K562 (cell line): ENCODE measurements at regions not wholly inside any gene's neighbourhood (a gene's known extent, or its start where the extent isn't known, plus 50 kb on each side); places are given as distances from the start of the nearest gene placed in this dataset.

Experiments
- ATAC-seq: fragments of 200-7000 bp; cut with Tn5 transposase; 3 replicates; pipeline ENCODE4 v1.9.1; 2020; ENCODE audit warnings: moderate library complexity
- BruUV-seq: library from RNA; stranded (reverse); fragments of 400-500 nt; replicated peaks from 2 replicates; lab custom pipeline; 2021; lab: Mats Ljungman, UMichigan
- CTCF ChIA-PET: fragments of 300-600 bp; formaldehyde crosslinking; extraction: SDS; loops from one replicate; lab custom pipeline; 2021; ENCODE audit warnings: low intra/inter-chr PET ratio; lab: Yijun Ruan, JAX
- POLR2A ChIA-PET: fragments of 300-600, 350-650 bp; sonication (Branson Sonifier 250); formaldehyde crosslinking; extraction: SDS; loops from one replicate; lab custom pipeline; 2021; ENCODE audit warnings: antibody characterized with exemption, inconsistent platforms; lab: Yijun Ruan, JAX
- DNase-seq, 4 experiments: peaks; one replicate each; pipeline versions ENCODE4 v3.0.0 to v3.0.0-alpha.2; 2011 to 2018; ENCODE audit warnings: low spot score in 3 of 4, mixed read lengths in 3 of 4; ENCODE audit errors: extremely low read depth in 1 of 4
- FAIRE-seq: peaks from 2 replicates; lab custom pipeline; 2011; peaks lifted over from hg19 to GRCh38; lab: Jason Lieb, UNC
- H2AFZ ChIP-seq: 2 replicates; pipeline ENCODE4 v1.6.0; 2011; ENCODE audit warnings: low read depth, low read length, control low read depth, inconsistent platforms
- H3K27ac ChIP-seq: fragments of 200-600 bp; 3 replicates; pipeline ENCODE4 v1.8.0; 2011; ENCODE audit warnings: low read depth, mild to moderate bottlenecking, control low read depth, inconsistent platforms, low read length, moderate library complexity, mixed read lengths; ENCODE audit errors: extremely low read depth
- H3K27me3 ChIP-seq, 2 experiments: fragments of 300-600 bp in 1 of 2; 2 replicates in 1 of 2; 3 replicates in 1 of 2; pipeline versions ENCODE4 v1.6.0 to v1.8.0; 2011; ENCODE audit warnings: inconsistent platforms in 2 of 2, low read length in 2 of 2, mild to moderate bottlenecking in 1 of 2, mixed read lengths in 1 of 2, moderate library complexity in 1 of 2; ENCODE audit not compliant: control insufficient read depth in 2 of 2, insufficient read depth in 2 of 2
- H3K36me3 ChIP-seq: fragments of 300-600 bp; 3 replicates; pipeline ENCODE4 v1.8.0; 2011; ENCODE audit warnings: mild to moderate bottlenecking, low read length, inconsistent platforms; ENCODE audit not compliant: control insufficient read depth, insufficient read depth
- H3K4me1 ChIP-seq, 2 experiments: fragments of 200-600 bp in 1 of 2; replicated peaks in 1 of 2; 2 replicates in 1 of 2; 3 replicates in 1 of 2; pipeline versions ENCODE4 v1.5.1 to v1.8.0; 2011; ENCODE audit warnings: inconsistent platforms in 2 of 2, low read length in 2 of 2, mild to moderate bottlenecking in 1 of 2, mixed read lengths in 1 of 2, moderate library complexity in 1 of 2; ENCODE audit not compliant: control insufficient read depth in 2 of 2, insufficient read depth in 2 of 2
- H3K4me2 ChIP-seq: 2 replicates; pipeline ENCODE4 v1.6.1; 2011; ENCODE audit warnings: low read length, control low read depth, inconsistent platforms, mixed read lengths; ENCODE audit not compliant: insufficient read depth
- H3K4me3 ChIP-seq: fragments of 200-600 bp; sonication (generic), shearing (Covaris generic); 2 replicates; pipeline ENCODE4 v1.5.1; 2016; ENCODE audit warnings: control low read depth, inconsistent platforms
- H3K79me2 ChIP-seq: fragments of 200-600 bp; 3 replicates; pipeline ENCODE4 v1.8.0; 2011; ENCODE audit warnings: low read length, inconsistent platforms; ENCODE audit not compliant: control insufficient read depth, insufficient read depth
- H3K9ac ChIP-seq, 2 experiments: 2 replicates each; pipeline versions ENCODE4 v1.6.0 to v1.6.1; 2011; ENCODE audit warnings: low read depth in 2 of 2, low read length in 2 of 2, control low read depth in 1 of 2, inconsistent platforms in 1 of 2, mild to moderate bottlenecking in 1 of 2, mixed read lengths in 1 of 2; ENCODE audit not compliant: insufficient read depth in 1 of 2
- H3K9me1 ChIP-seq: one replicate; pipeline ENCODE4 v1.6.0; 2011; ENCODE audit warnings: inconsistent platforms, mild to moderate bottlenecking, low read length, moderate library complexity; ENCODE audit not compliant: control insufficient read depth, insufficient read depth
- H3K9me3 ChIP-seq: replicated peaks from 2 replicates; pipeline ENCODE4 v1.5.1; 2011; ENCODE audit warnings: low read depth, low read length, inconsistent platforms; ENCODE audit not compliant: control insufficient read depth, insufficient read depth
- H4K20me1 ChIP-seq: replicated peaks from 2 replicates; pipeline ENCODE4 v1.6.1; 2011; ENCODE audit warnings: low read length, inconsistent platforms, mixed read lengths; ENCODE audit not compliant: control insufficient read depth, insufficient read depth
- ARID2 ChIP-seq: fragments of 450-650 bp; IDR thresholded peaks from 2 replicates; pipeline ENCODE4 v1.6.1; 2017; ENCODE audit warnings: antibody characterized with exemption, mild to moderate bottlenecking
- HMGXB4 ChIP-seq: sonication (generic); formaldehyde crosslinking; IDR thresholded peaks from 2 replicates; pipeline ENCODE4 v1.8.1; 2023; ENCODE audit warnings: mild to moderate bottlenecking, missing genetic modification reagents
- JUN ChIP-seq, 2 experiments: sonication (generic) in 1 of 2; formaldehyde crosslinking in 1 of 2; IDR thresholded peaks; 2 replicates each; pipeline versions ENCODE4 v1.6.1 to v1.8.0; 2012 to 2022; ENCODE audit warnings: borderline replicate concordance in 2 of 2, mild to moderate bottlenecking in 2 of 2, improper control_type of control experiment in 1 of 2, low read depth in 1 of 2, low read length in 1 of 2, missing genetic modification reagents in 1 of 2
- NCOR1 ChIP-seq: fragments of 450-650 bp; IDR thresholded peaks from 2 replicates; pipeline ENCODE4 v1.6.1; 2016; ENCODE audit warnings: mild to moderate bottlenecking, moderate library complexity
- NRF1 ChIP-seq, 2 experiments: fragments of 450-650 bp; IDR thresholded peaks in 1 of 2; conservative IDR thresholded peaks in 1 of 2; 2 replicates each; pipeline ENCODE4 v1.6.1; 2014; ENCODE audit warnings: mild to moderate bottlenecking in 2 of 2
- POLR2AphosphoS2 ChIP-seq: IDR thresholded peaks from 2 replicates; pipeline ENCODE4 v1.6.1; 2012; ENCODE audit warnings: low read length, improper control_type of control experiment
- ZNF41 ChIP-seq: fragments of 250-450 bp; sonication (Bioruptor Pico); conservative IDR thresholded peaks from 2 replicates; pipeline ENCODE4 v1.4.0; 2020; ENCODE audit warnings: mild to moderate bottlenecking
- ZNF76 ChIP-seq: fragments of 250-450 bp; sonication (Bioruptor Pico); IDR thresholded peaks from 2 replicates; pipeline ENCODE4 v1.4.0; 2020; ENCODE audit warnings: mild to moderate bottlenecking, moderate library complexity, borderline replicate concordance
- WGBS: fragments of 100-300 bp; shearing (Covaris generic); methylation state at CpG from one replicate; pipeline ENCODE4 v1.1.6; 2016; ENCODE audit warnings: low coverage, mixed read lengths; ENCODE audit not compliant: insufficient coverage; ENCODE audit errors: missing lambda C conversion rate; 5-methylcytosine and 5-hydroxymethylcytosine counted together
- in situ Hi-C: fragments of 300-500 bp; cut with MboI; formaldehyde crosslinking; loops from 4 replicates; pipeline ENCODE4 v1.15.0; 2018; ENCODE audit warnings: inconsistent platforms, mixed read lengths
- intact Hi-C: fragments of 100-400 bp; cut with micrococcal nuclease; formaldehyde crosslinking; loops from 2 replicates; pipeline ENCODE4 v1.14.2; 2022
- TF ChIP-seq, protein P1 (sequence below): IDR thresholded peaks from 2 replicates; pipeline ENCODE4 v1.6.1; 2011; ENCODE audit not compliant: insufficient read length; ENCODE audit errors: extremely low read depth

DNA sequence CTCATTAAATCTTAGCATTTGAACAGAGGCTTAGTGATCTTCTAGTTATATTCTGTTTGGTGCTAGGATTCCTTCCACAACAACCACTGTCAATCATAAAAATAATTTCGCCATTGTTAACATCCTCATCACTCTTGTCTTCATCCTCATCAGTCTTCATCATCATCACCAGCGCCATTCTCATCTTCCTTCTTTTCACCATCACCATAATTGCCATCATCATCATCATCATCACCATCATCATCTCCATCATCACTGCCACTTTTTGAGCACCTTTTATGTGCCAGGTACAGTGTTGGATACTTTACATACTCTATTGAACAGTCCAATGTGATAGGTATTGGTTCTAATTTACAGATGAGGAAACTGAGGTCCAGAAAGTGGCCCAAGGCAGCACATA is 245.7 kb downstream of the PTPRU start:
- Histone ChIP-seq H4K20me1 (no peaks in the 10 kb centered on the region), H3K4me1 (0 out of 5 replicates have a peak, but pooled peaks cover 0 to 4% of the 10 kb centered on the region in 2 experiments), H3K79me2 (no peaks in the 10 kb centered on the region), H3K9me3 (no peaks in the 10 kb centered on the region), H3K27ac (no peak overlapping the region), H3K36me3 (no peaks in the 10 kb centered on the region), H3K4me2 (no peak overlapping the region), H3K9me1 (no peaks in the 10 kb centered on the region), H3K9ac (no peak overlapping the region), H2AFZ (no peak overlapping the region), H3K27me3 (peaks cover 0 to 22% of the 10 kb centered on the region in 2 experiments; a peak in 3 of 5 replicates), H3K4me3 (no peak overlapping the region)
- TF ChIP-seq NRF1 (conservative IDR thresholded peaks at IDR 0.05 in 1 of 2, IDR thresholded peaks at IDR 0.05 in 1 of 2) (no peak), ZNF76 (CRISPR knock-in tag) (no peak), ARID2 (no peak), HMGXB4 (CRISPR knock-in tag) (no peak), JUN (IDR thresholded peaks at IDR 0.05; ENCODE audit: borderline replicate concordance, low read depth, low read length) (no peak), JUN (CRISPR knock-in tag; IDR thresholded peaks at IDR 0.05; ENCODE audit: borderline replicate concordance) (no peak), NCOR1 (no peak), ZNF41 (no peak), POLR2AphosphoS2 (no peak)
- TF ChIP-seq, protein P1, sequence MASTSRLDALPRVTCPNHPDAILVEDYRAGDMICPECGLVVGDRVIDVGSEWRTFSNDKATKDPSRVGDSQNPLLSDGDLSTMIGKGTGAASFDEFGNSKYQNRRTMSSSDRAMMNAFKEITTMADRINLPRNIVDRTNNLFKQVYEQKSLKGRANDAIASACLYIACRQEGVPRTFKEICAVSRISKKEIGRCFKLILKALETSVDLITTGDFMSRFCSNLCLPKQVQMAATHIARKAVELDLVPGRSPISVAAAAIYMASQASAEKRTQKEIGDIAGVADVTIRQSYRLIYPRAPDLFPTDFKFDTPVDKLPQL: no peak
- DNase-seq (no peak), ATAC-seq (no peak), FAIRE-seq (no peak)
- ChIA-PET CTCF (no interaction called here), POLR2A (interaction anchor here (0.7 kb wide), 1 partner anchor 9 kb away, joined by 3 read pairs; no protein-coding TSS in a partner anchor)
- WGBS: 0% methylated on average over 2 of the region's 2 CpGs
- no TSS peak for BruUV-seq
- intact Hi-C loops (no loop called here), in situ Hi-C loops (no loop called here)
